Right lobe of liver (tissue), 4 donors: ENCODE measurements at regions not wholly inside any gene's neighbourhood (a gene's known extent, or its start where the extent isn't known, plus 50 kb on each side); places are given as distances from the start of the nearest gene placed in this dataset.

Source experiments
- POLR2A ChIP-seq: fragments of 450-650 bp; IDR thresholded peaks from one replicate; pipeline ENCODE4 v1.6.1; 2017; ENCODE audit warnings: antibody characterized with exemption, mild to moderate bottlenecking
- TF ChIP-seq, protein P1 (sequence below), 4 donors: fragments of 200-600 bp in 3 of 4; fragments of 450-650 bp in 1 of 4; IDR thresholded peaks; one replicate each; pipeline versions ENCODE4 v1.5.1 to v1.8.0; 2016 to 2022; ENCODE audit warnings: antibody characterized with exemption in 4 of 4, mild to moderate bottlenecking in 2 of 4
- donor health status: DM: no; HTN: no; CAD: no.
- donor health status: DM: no; HTN: no; CAD: no.
- donor health status: DM: no; HTN: yes; CAD: no.

DNA sequence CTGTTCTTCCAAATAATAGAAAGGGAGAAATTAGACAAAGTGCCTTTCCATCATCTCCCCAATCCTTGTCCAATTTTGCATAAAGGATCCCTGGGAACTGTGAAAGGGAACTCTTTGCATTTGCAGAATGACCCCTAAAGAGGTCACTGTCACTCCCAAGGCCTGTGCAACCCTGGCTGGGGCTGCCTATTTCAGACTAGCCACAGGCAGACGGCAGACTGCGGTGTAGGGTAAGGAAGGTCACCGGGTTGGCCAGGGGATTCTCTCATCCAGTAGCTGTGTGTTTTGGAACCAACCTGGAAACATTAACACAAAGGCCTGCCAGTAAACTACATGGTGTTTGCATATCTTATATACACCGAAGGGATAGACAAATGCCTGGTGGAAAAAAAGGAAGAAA lies 818.7 kb downstream of the BCL11A start:
- TF ChIP-seq POLR2A: no peak
- TF ChIP-seq, protein P1, sequence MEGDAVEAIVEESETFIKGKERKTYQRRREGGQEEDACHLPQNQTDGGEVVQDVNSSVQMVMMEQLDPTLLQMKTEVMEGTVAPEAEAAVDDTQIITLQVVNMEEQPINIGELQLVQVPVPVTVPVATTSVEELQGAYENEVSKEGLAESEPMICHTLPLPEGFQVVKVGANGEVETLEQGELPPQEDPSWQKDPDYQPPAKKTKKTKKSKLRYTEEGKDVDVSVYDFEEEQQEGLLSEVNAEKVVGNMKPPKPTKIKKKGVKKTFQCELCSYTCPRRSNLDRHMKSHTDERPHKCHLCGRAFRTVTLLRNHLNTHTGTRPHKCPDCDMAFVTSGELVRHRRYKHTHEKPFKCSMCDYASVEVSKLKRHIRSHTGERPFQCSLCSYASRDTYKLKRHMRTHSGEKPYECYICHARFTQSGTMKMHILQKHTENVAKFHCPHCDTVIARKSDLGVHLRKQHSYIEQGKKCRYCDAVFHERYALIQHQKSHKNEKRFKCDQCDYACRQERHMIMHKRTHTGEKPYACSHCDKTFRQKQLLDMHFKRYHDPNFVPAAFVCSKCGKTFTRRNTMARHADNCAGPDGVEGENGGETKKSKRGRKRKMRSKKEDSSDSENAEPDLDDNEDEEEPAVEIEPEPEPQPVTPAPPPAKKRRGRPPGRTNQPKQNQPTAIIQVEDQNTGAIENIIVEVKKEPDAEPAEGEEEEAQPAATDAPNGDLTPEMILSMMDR (IDR thresholded peaks at IDR 0.05): no peak
